T-cell (primary cell): ENCODE measurements at regions not wholly inside any gene's neighbourhood (a gene's known extent, or its start where the extent isn't known, plus 50 kb on each side); places are given as distances from the start of the nearest gene placed in this dataset.

Experiments used
- ATAC-seq, 4 experiments: fragments of 200-7000 bp in 3 of 4; fragments of 150-1000 bp in 1 of 4; cut with Tn5 transposase; replicated peaks in 1 of 4; 1 replicate in 3 of 4; 2 replicates in 1 of 4; pipeline ENCODE4 v1.10.0; 2021; ENCODE audit warnings: moderate library complexity in 3 of 4, mild to moderate bottlenecking in 2 of 4, moderate number of reproducible peaks in 1 of 4
- CTCF ChIA-PET, 2 donors: fragments of 300-600 bp; sonication (Branson Sonifier 250); formaldehyde crosslinking; loops; one replicate each; lab custom pipeline; 2022; ENCODE audit warnings: antibody characterized with exemption in 2 of 2; lab: Charles Lee
- POLR2A ChIA-PET, 2 donors: fragments of 300-600 bp; sonication (Branson Sonifier 250); formaldehyde crosslinking; loops; one replicate each; lab custom pipeline; 2022; ENCODE audit warnings: antibody characterized with exemption in 2 of 2; lab: Charles Lee
- DNase-seq, 35 experiments: peaks; one replicate each; pipeline versions ENCODE4 v3.0.0 to v3.0.0-alpha.2; 2013 to 2023
- H3K27ac ChIP-seq: one replicate; pipeline ENCODE4 v1.5.1; 2013; ENCODE audit warnings: low read length
- H3K27me3 ChIP-seq, 2 experiments: replicated peaks in 1 of 2; 1 replicate in 1 of 2; 2 replicates in 1 of 2; pipeline versions ENCODE4 v1.6.1 to v1.7.0; 2013; ENCODE audit warnings: low read length in 1 of 2, mixed read lengths in 1 of 2; ENCODE audit not compliant: control insufficient read depth in 2 of 2, insufficient read depth in 2 of 2; ENCODE audit errors: extremely low read depth in 1 of 2
- H3K36me3 ChIP-seq, 2 donors: 1 replicate in 1 of 2; 2 replicates in 1 of 2; pipeline versions ENCODE4 v1.6.1 to v1.7.0; 2013; ENCODE audit warnings: low read length in 1 of 2; ENCODE audit not compliant: control insufficient read depth in 2 of 2, insufficient read depth in 1 of 2; ENCODE audit errors: extremely low read depth in 1 of 2
- H3K4me1 ChIP-seq, 2 experiments: 1 replicate in 1 of 2; 2 replicates in 1 of 2; pipeline versions ENCODE4 v1.6.1 to v1.7.0; 2013; ENCODE audit warnings: low read length in 2 of 2, mixed read lengths in 1 of 2; ENCODE audit not compliant: insufficient read depth in 2 of 2, control insufficient read depth in 1 of 2; ENCODE audit errors: extremely low read depth in 1 of 2
- H3K4me3 ChIP-seq, 2 donors: 1 replicate in 1 of 2; 2 replicates in 1 of 2; pipeline versions ENCODE4 v1.5.1 to v1.7.0; 2013; ENCODE audit warnings: mild to moderate bottlenecking in 2 of 2, low read length in 1 of 2, moderate library complexity in 1 of 2; ENCODE audit not compliant: control insufficient read depth in 1 of 2; ENCODE audit errors: extremely low read depth in 1 of 2
- H3K9me3 ChIP-seq: 2 replicates; pipeline ENCODE4 v1.7.0; 2013
- H3K27ac Mint-ChIP-seq, 2 donors: one replicate each; pipeline ENCODE4 v1.8.0; 2020 to 2021; ENCODE audit warnings: mild to moderate bottlenecking in 2 of 2, mixed read lengths in 2 of 2
- H3K27me3 Mint-ChIP-seq, 2 donors: one replicate each; pipeline ENCODE4 v1.8.0; 2021 to 2022; ENCODE audit warnings: mixed read lengths in 2 of 2
- H3K36me3 Mint-ChIP-seq: one replicate; pipeline ENCODE4 v1.8.0; 2021; ENCODE audit warnings: mixed read lengths
- H3K4me1 Mint-ChIP-seq, 3 donors: one replicate each; pipeline ENCODE4 v1.8.0; 2020 to 2022; ENCODE audit warnings: mixed read lengths in 3 of 3, mild to moderate bottlenecking in 1 of 3
- H3K4me3 Mint-ChIP-seq, 3 donors: one replicate each; pipeline ENCODE4 v1.8.0; 2020 to 2022; ENCODE audit warnings: mild to moderate bottlenecking in 3 of 3, mixed read lengths in 3 of 3, moderate library complexity in 3 of 3
- H3K9me3 Mint-ChIP-seq, 3 donors: one replicate each; pipeline ENCODE4 v1.8.0; 2020 to 2022; ENCODE audit warnings: mixed read lengths in 3 of 3
- WGBS: methylation state at CpG from one replicate; pipeline ENCODE4 v1.1.5; 2013; ENCODE audit warnings: missing lambda C conversion rate; ENCODE audit not compliant: insufficient coverage; 5-methylcytosine and 5-hydroxymethylcytosine counted together

GRCh38 chr10:51022933-51023585 lies 51.2 kb upstream of the PRKG1 start:
- no peaks in the 10 kb centered on the region for H3K4me1 Mint-ChIP-seq
- H3K27ac Mint-ChIP-seq: no peak overlapping the region
- no peak overlapping the region for H3K4me3 Mint-ChIP-seq
- no peaks in the 10 kb centered on the region for H3K9me3 ChIP-seq
- no peak overlapping the region for H3K4me3 ChIP-seq
- no peaks in the 10 kb centered on the region for H3K27me3 Mint-ChIP-seq
- no peak for ATAC-seq
- H3K4me1 ChIP-seq: no peaks in the 10 kb centered on the region
- no CpG with 5 or more reads among the region's 5 CpGs for WGBS
- H3K36me3 ChIP-seq: no peaks in the 10 kb centered on the region
- H3K27me3 ChIP-seq: no peaks in the 10 kb centered on the region
- H3K36me3 Mint-ChIP-seq: no peaks in the 10 kb centered on the region
- CTCF ChIA-PET: interaction anchor here in 1 of 2 donors (0.5 kb wide), 1 partner anchor 938 kb away, joined by 4 read pairs; no protein-coding TSS in a partner anchor
- no peak for DNase-seq
- no peaks in the 10 kb centered on the region for H3K9me3 Mint-ChIP-seq
- H3K27ac ChIP-seq: no peak overlapping the region
- POLR2A ChIA-PET: no interaction called here

GRCh38 chr10:51023636-51024035 lies 50.7 kb upstream of the PRKG1 start:
- ChIA-PET POLR2A (no interaction called here), CTCF (interaction anchor here in 1 of 2 donors (0.5 kb wide), 1 partner anchor 937 kb away, joined by 4 read pairs; no protein-coding TSS in a partner anchor)
- ATAC-seq (no peak), DNase-seq (no peak)
- H3K9me3 ChIP-seq: no peaks in the 10 kb centered on the region
- Mint-ChIP-seq H3K4me3 (no peak overlapping the region), H3K9me3 (no peaks in the 10 kb centered on the region), H3K36me3 (no peaks in the 10 kb centered on the region), H3K27ac (no peak overlapping the region), H3K4me1 (no peaks in the 10 kb centered on the region), H3K27me3 (no peaks in the 10 kb centered on the region)
- H3K27me3 ChIP-seq: no peaks in the 10 kb centered on the region
- no peaks in the 10 kb centered on the region for H3K4me1 ChIP-seq
- no peak overlapping the region for H3K4me3 ChIP-seq
- no peak overlapping the region for H3K27ac ChIP-seq
- no peaks in the 10 kb centered on the region for H3K36me3 ChIP-seq
